ENCODE measurements at regions not wholly inside any gene's neighbourhood (a gene's known extent, or its start where the extent isn't known, plus 50 kb on each side); places are given as distances from the start of the nearest gene placed in this dataset.

DNA sequence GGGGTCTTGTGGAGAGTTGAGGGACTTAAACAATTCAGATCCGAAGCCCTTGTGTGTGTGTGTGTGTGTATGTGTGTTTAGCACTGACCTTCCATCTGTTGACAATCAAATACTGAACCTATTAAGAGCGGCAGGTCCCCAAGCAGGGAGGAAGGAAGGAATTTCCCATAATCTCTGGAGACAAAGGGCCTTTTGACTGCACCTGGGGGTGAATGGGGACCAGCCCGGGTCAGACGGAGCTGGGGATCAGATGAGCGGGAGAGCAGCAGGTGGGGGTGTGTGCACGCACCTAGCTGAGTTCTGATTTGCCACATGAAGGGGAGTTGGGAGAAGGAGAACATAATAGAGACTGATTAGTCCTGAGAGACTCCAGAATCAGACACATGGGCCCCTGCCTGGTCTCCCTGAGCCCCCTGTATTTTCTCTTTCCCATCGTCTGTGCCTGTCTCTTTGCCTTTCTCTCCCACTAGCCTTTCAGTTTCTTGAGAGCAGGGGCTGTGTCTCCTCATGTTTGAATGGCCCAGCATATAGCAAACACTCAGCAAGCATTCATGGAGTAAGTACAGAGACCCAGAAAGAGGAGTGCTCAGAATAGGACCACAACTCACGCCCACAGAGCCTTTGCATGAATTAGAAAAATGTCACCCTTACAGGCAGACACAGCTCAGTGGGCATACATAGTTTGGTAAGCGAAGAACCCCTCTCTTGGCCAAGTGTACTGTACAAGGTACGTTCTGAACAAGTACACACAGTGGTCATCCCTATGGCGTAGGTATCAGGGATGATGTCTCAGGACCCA lies 288.3 kb upstream of the HABP2 start:
- Mint-ChIP-seq H3K27me3 (ENCODE audit: unreplicated experiment) (no peaks in the 10 kb centered on the region), H3K4me1 (ENCODE audit: unreplicated experiment) (peaks cover 36% of the 10 kb centered on the region), H3K9me3 (ENCODE audit: unreplicated experiment) (no peaks in the 10 kb centered on the region), H3K36me3 (ENCODE audit: unreplicated experiment) (no peaks in the 10 kb centered on the region), H3K27ac (ENCODE audit: unreplicated experiment) (no peak overlapping the region), H3K4me3 (ENCODE audit: unreplicated experiment) (no peak overlapping the region)
- DNase-seq (ENCODE audit: extremely low spot score, unreplicated experiment), result no peak
- TF ChIP-seq, protein P1, sequence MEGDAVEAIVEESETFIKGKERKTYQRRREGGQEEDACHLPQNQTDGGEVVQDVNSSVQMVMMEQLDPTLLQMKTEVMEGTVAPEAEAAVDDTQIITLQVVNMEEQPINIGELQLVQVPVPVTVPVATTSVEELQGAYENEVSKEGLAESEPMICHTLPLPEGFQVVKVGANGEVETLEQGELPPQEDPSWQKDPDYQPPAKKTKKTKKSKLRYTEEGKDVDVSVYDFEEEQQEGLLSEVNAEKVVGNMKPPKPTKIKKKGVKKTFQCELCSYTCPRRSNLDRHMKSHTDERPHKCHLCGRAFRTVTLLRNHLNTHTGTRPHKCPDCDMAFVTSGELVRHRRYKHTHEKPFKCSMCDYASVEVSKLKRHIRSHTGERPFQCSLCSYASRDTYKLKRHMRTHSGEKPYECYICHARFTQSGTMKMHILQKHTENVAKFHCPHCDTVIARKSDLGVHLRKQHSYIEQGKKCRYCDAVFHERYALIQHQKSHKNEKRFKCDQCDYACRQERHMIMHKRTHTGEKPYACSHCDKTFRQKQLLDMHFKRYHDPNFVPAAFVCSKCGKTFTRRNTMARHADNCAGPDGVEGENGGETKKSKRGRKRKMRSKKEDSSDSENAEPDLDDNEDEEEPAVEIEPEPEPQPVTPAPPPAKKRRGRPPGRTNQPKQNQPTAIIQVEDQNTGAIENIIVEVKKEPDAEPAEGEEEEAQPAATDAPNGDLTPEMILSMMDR (IDR thresholded peaks at IDR 0.05), result no peak

DNA sequence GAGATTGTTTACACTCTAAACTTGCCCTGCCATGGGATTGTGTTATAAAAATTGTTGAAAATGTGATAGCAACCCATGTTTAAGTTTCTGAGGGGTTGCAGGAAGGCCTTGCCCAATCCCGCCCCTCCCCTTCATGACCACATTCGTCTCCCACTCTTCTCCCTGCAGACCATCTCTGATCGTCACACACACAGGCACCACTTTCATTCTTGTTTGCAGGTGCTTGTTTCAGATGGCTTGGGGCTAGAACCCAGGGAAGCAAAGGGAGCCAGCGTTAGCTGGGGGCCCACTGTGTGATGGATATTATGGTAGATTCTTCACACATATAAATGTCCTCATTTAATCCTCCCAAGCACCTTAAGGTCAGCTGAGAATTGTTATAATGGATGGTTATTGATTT lies 286.7 kb upstream of the HABP2 start:
- no peaks in the 10 kb centered on the region for H3K36me3 Mint-ChIP-seq (ENCODE audit: unreplicated experiment)
- no peak overlapping the region for H3K27ac Mint-ChIP-seq (ENCODE audit: unreplicated experiment)
- no peak overlapping the region for H3K4me3 Mint-ChIP-seq (ENCODE audit: unreplicated experiment)
- no peak for DNase-seq (ENCODE audit: extremely low spot score, unreplicated experiment)
- peaks cover 32% of the 10 kb centered on the region for H3K4me1 Mint-ChIP-seq (ENCODE audit: unreplicated experiment)
- no peaks in the 10 kb centered on the region for H3K9me3 Mint-ChIP-seq (ENCODE audit: unreplicated experiment)
- TF ChIP-seq, protein P1 (IDR thresholded peaks at IDR 0.05), result no peak
- H3K27me3 Mint-ChIP-seq (ENCODE audit: unreplicated experiment), result no peaks in the 10 kb centered on the region

DNA sequence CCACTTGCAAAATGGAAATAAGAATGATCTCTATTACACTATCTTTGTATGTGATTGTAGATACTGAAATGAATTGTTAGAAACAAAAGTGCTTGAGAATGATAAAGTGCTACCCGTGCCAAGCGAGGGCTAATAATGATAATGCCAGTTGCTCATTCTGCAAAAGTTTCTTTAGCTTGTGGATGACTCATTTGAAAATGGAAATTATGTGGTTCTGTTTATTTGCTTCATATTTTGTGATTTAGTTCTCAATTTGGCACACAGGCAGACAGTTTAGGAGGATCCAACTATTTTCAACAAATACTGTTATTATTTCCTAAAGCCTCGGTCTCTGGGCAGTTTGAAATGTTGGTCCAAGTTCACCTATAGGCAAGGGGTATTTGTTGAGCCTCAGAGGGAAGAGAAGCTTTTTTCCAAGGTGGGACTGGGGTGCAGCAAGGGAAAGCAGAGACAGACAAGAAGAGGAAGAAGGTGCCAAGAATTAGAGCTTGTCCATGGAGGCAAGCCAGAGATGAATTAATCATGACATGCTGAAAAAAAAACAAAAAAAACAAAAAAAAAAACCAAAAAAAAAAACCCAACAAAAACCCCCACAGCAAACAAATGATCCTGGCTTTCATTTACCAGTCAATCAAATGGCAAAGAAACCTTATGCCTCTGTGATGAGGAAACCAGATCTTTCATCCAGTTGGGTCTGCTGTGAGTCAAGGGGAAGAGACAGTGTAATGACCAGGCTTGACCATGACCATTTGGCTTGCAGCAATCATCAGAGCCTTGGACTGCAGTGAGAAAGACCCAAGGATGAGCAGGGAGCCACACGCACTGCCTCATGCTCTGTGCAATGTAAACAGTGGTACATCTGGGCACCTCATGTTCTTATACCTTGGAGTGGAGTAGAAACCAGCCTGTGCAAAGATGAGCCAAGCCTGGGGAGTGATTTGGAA lies 285.0 kb upstream of the HABP2 start:
- H3K4me3 Mint-ChIP-seq (ENCODE audit: unreplicated experiment), result no peak overlapping the region

DNA sequence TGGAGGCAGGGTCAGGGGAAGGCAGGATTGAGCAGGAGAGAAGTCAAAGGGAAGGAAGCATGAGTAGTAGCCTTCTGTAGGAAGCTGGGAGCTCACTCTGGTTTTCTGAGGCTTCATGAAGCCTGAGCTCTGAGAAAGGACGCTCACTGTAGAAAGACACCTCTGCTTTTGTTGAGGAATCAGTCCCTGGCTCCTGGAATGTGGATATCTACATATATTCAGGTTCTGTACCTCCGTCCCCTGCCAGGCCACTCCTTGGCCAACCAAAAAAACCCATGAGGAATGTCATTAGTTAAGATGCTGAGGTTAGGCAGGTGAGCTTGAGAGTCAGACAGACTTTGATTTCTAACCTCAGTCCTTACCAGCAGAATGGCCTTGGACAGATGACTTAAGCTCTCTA lies 283.5 kb upstream of the HABP2 start:
- Mint-ChIP-seq H3K4me3 (ENCODE audit: unreplicated experiment) (no peak overlapping the region), H3K27me3 (ENCODE audit: unreplicated experiment) (no peaks in the 10 kb centered on the region), H3K36me3 (ENCODE audit: unreplicated experiment) (no peaks in the 10 kb centered on the region), H3K4me1 (ENCODE audit: unreplicated experiment) (peaks cover 43% of the 10 kb centered on the region), H3K27ac (ENCODE audit: unreplicated experiment) (no peak overlapping the region), H3K9me3 (ENCODE audit: unreplicated experiment) (no peaks in the 10 kb centered on the region)
- TF ChIP-seq, protein P1 (IDR thresholded peaks at IDR 0.05), result no peak
- no peak for DNase-seq (ENCODE audit: extremely low spot score, unreplicated experiment)

More for the DNA sequence above, 285.0 kb upstream of the HABP2 start:
- H3K27ac Mint-ChIP-seq (ENCODE audit: unreplicated experiment), result peak overlapping the region; percentile 74
- H3K27me3 Mint-ChIP-seq (ENCODE audit: unreplicated experiment), result no peaks in the 10 kb centered on the region
- H3K9me3 Mint-ChIP-seq (ENCODE audit: unreplicated experiment), result no peaks in the 10 kb centered on the region
- TF ChIP-seq, protein P1 (IDR thresholded peaks at IDR 0.05), result no peak
- peaks cover 31% of the 10 kb centered on the region for H3K4me1 Mint-ChIP-seq (ENCODE audit: unreplicated experiment)
- H3K36me3 Mint-ChIP-seq (ENCODE audit: unreplicated experiment), result no peaks in the 10 kb centered on the region
- DNase-seq (ENCODE audit: extremely low spot score, unreplicated experiment), result no peak

DNA sequence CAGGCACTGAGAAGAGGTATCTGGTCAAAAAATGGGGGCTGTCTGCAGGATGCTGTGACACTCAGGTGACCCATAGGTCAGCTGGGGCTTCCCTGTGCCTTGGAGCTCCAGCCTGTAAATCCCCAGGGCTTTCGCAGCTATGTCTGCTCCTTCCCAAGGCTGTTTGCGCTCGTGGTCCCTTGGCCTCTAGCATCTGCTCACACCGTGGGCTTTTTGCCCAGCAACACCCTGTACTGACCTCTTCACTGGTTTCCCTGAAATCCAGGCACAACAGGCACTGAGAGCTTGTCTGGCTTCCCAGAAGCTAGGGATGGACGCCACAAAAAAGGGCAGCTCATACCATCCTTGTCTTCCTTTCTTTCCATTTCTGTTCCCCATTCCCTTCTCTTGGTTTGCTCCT lies 280.3 kb upstream of the HABP2 start:
- Mint-ChIP-seq H3K9me3 (ENCODE audit: unreplicated experiment) (peaks cover 12% of the 10 kb centered on the region), H3K36me3 (ENCODE audit: unreplicated experiment) (peaks cover 12% of the 10 kb centered on the region), H3K4me3 (ENCODE audit: unreplicated experiment) (no peak overlapping the region), H3K27ac (ENCODE audit: unreplicated experiment) (peak overlapping the region; percentile 93), H3K27me3 (ENCODE audit: unreplicated experiment) (no peaks in the 10 kb centered on the region), H3K4me1 (ENCODE audit: unreplicated experiment) (peaks cover 56% of the 10 kb centered on the region)
- no peak for DNase-seq (ENCODE audit: extremely low spot score, unreplicated experiment)
- TF ChIP-seq, protein P1 (IDR thresholded peaks at IDR 0.05), result no peak

Data from osteocyte (in vitro differentiated cells).